ENCODE measurements at regions not wholly inside any gene's neighbourhood (a gene's known extent, or its start where the extent isn't known, plus 50 kb on each side); places are given as distances from the start of the nearest gene placed in this dataset.

DNA sequence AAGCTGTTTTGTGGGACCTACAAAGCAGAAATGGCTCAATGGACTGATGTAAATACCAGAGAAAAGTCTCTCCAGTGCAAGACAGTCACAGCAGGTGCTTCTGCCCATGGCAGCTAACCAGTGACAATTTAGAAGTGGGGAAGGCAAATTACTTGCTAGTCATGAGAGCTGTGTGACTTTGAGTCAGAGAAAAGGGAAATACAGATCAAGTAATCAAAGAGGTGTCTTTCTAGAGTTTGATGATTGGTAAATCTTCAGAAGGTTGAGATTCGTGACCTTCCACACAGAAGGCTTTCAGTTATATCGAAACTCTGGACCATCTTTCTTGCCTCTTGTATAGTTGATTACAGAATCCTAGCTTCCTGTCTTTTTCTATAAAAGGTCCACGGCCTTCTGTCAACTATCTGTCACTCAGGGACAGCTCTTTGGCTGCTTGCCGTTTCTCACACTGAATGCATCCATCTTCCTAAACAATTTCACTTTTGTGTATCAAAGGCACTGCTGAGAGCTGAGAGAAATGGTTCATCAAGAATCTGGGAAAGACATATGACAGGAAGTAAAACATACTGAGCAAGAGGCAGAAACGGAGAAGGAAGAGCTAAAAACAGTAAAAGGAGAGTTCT lies 993.9 kb upstream of the ACO1 start (continued):
- TF ChIP-seq HNF4G (IDR thresholded peaks at IDR 0.05; ENCODE audit: borderline replicate concordance, low read depth, low read length) (no peak), HNF4G (CRISPR knock-in tag; IDR thresholded peaks at IDR 0.05; ENCODE audit: borderline replicate concordance, low read depth) (no peak), ZNF607 (CRISPR knock-in tag; IDR thresholded peaks at IDR 0.05; ENCODE audit: borderline replicate concordance) (no peak), MIER2 (CRISPR knock-in tag; IDR thresholded peaks at IDR 0.05) (no peak), EZH2 (conservative IDR thresholded peaks at IDR 0.05; ENCODE audit: low read depth, low read length) (no peak), SETDB1 (CRISPR knock-in tag; IDR thresholded peaks at IDR 0.05; ENCODE audit: borderline replicate concordance) (no peak), ZNF383 (CRISPR knock-in tag; IDR thresholded peaks at IDR 0.05; ENCODE audit: borderline replicate concordance) (no peak), ZNF724P (CRISPR knock-in tag; IDR thresholded peaks at IDR 0.05; ENCODE audit: borderline replicate concordance) (no peak), ZSCAN12 (CRISPR knock-in tag; IDR thresholded peaks at IDR 0.05) (no peak), REL (CRISPR knock-in tag; conservative IDR thresholded peaks at IDR 0.05) (no peak)
- TF ChIP-seq, protein P1, sequence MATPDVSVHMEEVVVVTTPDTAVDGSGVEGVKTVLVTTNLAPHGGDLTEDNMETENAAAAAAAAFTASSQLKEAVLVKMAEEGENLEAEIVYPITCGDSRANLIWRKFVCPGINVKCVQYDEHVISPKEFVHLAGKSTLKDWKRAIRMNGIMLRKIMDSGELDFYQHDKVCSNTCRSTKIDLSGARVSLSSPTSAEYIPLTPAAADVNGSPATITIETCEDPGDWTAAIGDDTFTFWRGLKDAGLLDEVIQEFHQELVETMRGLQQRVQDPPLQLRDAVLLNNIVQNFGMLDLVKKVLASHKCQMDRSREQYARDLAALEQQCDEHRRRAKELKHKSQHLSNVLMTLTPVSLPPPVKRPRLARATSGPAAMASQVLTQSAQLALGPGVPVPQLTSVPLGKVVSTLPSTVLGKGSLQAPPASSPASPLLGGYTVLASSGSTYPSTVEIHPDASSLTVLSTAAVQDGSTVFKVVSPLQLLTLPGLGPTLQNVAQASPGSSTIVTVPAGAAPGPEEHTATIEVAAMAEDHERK (CRISPR knock-in tag; IDR thresholded peaks at IDR 0.05; ENCODE audit: low read depth) = no peak
- TF ChIP-seq, protein P2, sequence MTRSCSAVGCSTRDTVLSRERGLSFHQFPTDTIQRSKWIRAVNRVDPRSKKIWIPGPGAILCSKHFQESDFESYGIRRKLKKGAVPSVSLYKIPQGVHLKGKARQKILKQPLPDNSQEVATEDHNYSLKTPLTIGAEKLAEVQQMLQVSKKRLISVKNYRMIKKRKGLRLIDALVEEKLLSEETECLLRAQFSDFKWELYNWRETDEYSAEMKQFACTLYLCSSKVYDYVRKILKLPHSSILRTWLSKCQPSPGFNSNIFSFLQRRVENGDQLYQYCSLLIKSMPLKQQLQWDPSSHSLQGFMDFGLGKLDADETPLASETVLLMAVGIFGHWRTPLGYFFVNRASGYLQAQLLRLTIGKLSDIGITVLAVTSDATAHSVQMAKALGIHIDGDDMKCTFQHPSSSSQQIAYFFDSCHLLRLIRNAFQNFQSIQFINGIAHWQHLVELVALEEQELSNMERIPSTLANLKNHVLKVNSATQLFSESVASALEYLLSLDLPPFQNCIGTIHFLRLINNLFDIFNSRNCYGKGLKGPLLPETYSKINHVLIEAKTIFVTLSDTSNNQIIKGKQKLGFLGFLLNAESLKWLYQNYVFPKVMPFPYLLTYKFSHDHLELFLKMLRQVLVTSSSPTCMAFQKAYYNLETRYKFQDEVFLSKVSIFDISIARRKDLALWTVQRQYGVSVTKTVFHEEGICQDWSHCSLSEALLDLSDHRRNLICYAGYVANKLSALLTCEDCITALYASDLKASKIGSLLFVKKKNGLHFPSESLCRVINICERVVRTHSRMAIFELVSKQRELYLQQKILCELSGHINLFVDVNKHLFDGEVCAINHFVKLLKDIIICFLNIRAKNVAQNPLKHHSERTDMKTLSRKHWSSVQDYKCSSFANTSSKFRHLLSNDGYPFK (CRISPR knock-in tag; IDR thresholded peaks at IDR 0.05; ENCODE audit: borderline replicate concordance) = no peak
